Astrocyte (in vitro differentiated cells and primary cell): ENCODE measurements at regions not wholly inside any gene's neighbourhood (a gene's known extent, or its start where the extent isn't known, plus 50 kb on each side); places are given as distances from the start of the nearest gene placed in this dataset.

Source experiments
- DNase-seq: peaks from one replicate; pipeline ENCODE4 v3.0.0-alpha.2; 2010; ENCODE audit warnings: low read depth
- FAIRE-seq: peaks from 2 replicates; lab custom pipeline; 2011; peaks lifted over from hg19 to GRCh38; lab: Jason Lieb, UNC
- H2AFZ ChIP-seq: 2 replicates; pipeline ENCODE4 v1.6.0; 2012; ENCODE audit warnings: low read depth, low read length, inconsistent platforms
- H3K27ac ChIP-seq: 2 replicates; pipeline ENCODE4 v1.5.1; 2011; ENCODE audit warnings: low read depth, low read length, inconsistent platforms
- H3K27me3 ChIP-seq: 2 replicates; pipeline ENCODE4 v1.6.0; 2011; ENCODE audit warnings: low read length, inconsistent platforms; ENCODE audit not compliant: insufficient read depth
- H3K36me3 ChIP-seq: 2 replicates; pipeline ENCODE4 v1.5.1; 2011; ENCODE audit warnings: low read length, inconsistent platforms; ENCODE audit not compliant: insufficient read depth
- H3K4me1 ChIP-seq: 2 replicates; pipeline ENCODE4 v1.5.1; 2011; ENCODE audit warnings: low read length, inconsistent platforms; ENCODE audit not compliant: insufficient read depth
- H3K4me2 ChIP-seq: 2 replicates; pipeline ENCODE4 v1.6.0; 2012; ENCODE audit warnings: low read length, inconsistent platforms
- H3K4me3 ChIP-seq: 2 replicates; pipeline ENCODE4 v1.5.1; 2011; ENCODE audit warnings: low read depth, mild to moderate bottlenecking, low read length, inconsistent platforms; ENCODE audit not compliant: insufficient read depth
- H3K79me2 ChIP-seq: 2 replicates; pipeline ENCODE4 v1.6.0; 2012; ENCODE audit warnings: mild to moderate bottlenecking, low read length, inconsistent platforms; ENCODE audit not compliant: insufficient read depth
- H3K9ac ChIP-seq: 2 replicates; pipeline ENCODE4 v1.6.0; 2012; ENCODE audit warnings: mild to moderate bottlenecking, low read length, inconsistent platforms
- H3K9me3 ChIP-seq: 2 replicates; pipeline ENCODE4 v1.5.1; 2012; ENCODE audit warnings: low read depth, mild to moderate bottlenecking, low read length, inconsistent platforms; ENCODE audit not compliant: insufficient read depth
- H4K20me1 ChIP-seq: 2 replicates; pipeline ENCODE4 v1.6.0; 2012; ENCODE audit warnings: low read length, inconsistent platforms; ENCODE audit not compliant: insufficient read depth
- H3K27ac Mint-ChIP-seq: one replicate; pipeline ENCODE4 v1.8.0; 2021; ENCODE audit warnings: mild to moderate bottlenecking, mixed read lengths; ENCODE audit not compliant: unreplicated experiment
- H3K27me3 Mint-ChIP-seq: one replicate; pipeline ENCODE4 v1.8.0; 2021; ENCODE audit warnings: low read depth, mixed read lengths; ENCODE audit not compliant: unreplicated experiment
- H3K36me3 Mint-ChIP-seq: one replicate; pipeline ENCODE4 v1.8.0; 2021; ENCODE audit warnings: low read depth, mixed read lengths; ENCODE audit not compliant: unreplicated experiment
- H3K4me1 Mint-ChIP-seq: one replicate; pipeline ENCODE4 v1.8.0; 2021; ENCODE audit warnings: low read depth, mixed read lengths; ENCODE audit not compliant: unreplicated experiment
- H3K4me3 Mint-ChIP-seq: one replicate; pipeline ENCODE4 v1.8.0; 2021; ENCODE audit warnings: mild to moderate bottlenecking, moderate library complexity, mixed read lengths; ENCODE audit not compliant: unreplicated experiment
- H3K9me3 Mint-ChIP-seq: one replicate; pipeline ENCODE4 v1.8.0; 2021; ENCODE audit warnings: mild to moderate bottlenecking, mixed read lengths; ENCODE audit not compliant: unreplicated experiment
- EZH2 ChIP-seq: IDR thresholded peaks from 2 replicates; pipeline ENCODE4 v1.6.1; 2012; ENCODE audit warnings: mild to moderate bottlenecking, low read length, inconsistent platforms; ENCODE audit not compliant: insufficient read depth
- TF ChIP-seq, protein P1 (sequence below): IDR thresholded peaks from 2 replicates; pipeline ENCODE4 v1.5.1; 2011; ENCODE audit warnings: low read depth, mild to moderate bottlenecking, inconsistent platforms, low read length, moderate library complexity; ENCODE audit not compliant: insufficient read depth

DNA sequence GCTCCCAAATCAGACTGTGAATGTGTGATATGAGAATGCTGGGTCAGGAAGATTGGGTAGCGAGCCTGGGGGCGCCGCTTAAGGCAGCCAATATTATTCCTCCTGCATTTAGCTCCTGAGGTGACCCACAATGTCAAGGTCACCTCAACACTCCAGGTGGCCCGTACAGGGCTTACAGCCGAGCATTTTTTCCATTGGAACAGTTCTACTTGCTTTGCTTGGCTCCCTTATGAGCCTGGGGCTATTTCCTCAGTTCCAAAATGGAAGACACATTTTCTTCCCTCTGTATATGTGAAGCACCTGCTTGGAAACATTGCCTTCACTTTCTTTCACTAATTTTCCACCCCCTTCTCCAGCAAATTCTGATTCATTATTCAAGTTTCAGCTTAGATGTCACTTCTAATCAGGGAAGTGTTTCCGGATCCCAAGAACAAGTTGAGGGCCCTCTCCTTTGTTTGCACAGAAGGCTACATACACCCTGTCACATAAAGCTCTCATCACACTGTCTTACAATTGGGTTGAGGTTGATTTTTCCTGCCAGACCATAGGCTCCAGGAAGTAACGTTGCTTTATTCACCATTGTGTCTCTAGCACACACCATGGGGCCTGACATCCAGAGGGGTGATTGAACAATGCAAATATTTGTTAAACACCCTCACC lies 330.2 kb downstream of the PIK3R1 start:
- H3K79me2 ChIP-seq, result no peaks in the 10 kb centered on the region
- no peak overlapping the region for H3K4me3 Mint-ChIP-seq
- H3K27ac ChIP-seq, result no peak overlapping the region
- no peaks in the 10 kb centered on the region for H3K9me3 ChIP-seq
- H2AFZ ChIP-seq, result no peak overlapping the region
- H3K9ac ChIP-seq, result no peak overlapping the region
- no peaks in the 10 kb centered on the region for H3K36me3 Mint-ChIP-seq
- H3K36me3 ChIP-seq, result no peaks in the 10 kb centered on the region
- no peak for TF ChIP-seq EZH2
- TF ChIP-seq, protein P1, sequence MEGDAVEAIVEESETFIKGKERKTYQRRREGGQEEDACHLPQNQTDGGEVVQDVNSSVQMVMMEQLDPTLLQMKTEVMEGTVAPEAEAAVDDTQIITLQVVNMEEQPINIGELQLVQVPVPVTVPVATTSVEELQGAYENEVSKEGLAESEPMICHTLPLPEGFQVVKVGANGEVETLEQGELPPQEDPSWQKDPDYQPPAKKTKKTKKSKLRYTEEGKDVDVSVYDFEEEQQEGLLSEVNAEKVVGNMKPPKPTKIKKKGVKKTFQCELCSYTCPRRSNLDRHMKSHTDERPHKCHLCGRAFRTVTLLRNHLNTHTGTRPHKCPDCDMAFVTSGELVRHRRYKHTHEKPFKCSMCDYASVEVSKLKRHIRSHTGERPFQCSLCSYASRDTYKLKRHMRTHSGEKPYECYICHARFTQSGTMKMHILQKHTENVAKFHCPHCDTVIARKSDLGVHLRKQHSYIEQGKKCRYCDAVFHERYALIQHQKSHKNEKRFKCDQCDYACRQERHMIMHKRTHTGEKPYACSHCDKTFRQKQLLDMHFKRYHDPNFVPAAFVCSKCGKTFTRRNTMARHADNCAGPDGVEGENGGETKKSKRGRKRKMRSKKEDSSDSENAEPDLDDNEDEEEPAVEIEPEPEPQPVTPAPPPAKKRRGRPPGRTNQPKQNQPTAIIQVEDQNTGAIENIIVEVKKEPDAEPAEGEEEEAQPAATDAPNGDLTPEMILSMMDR, result no peak
- H3K4me3 ChIP-seq, result no peak overlapping the region
- peaks cover 42% of the 10 kb centered on the region for H3K4me1 Mint-ChIP-seq
- H3K9me3 Mint-ChIP-seq, result peaks cover 2% of the 10 kb centered on the region
- FAIRE-seq (no peak), DNase-seq (no peak)
- no peaks in the 10 kb centered on the region for H4K20me1 ChIP-seq
- no peak overlapping the region for H3K27ac Mint-ChIP-seq
- no peaks in the 10 kb centered on the region for H3K27me3 ChIP-seq
- peaks cover 12% of the 10 kb centered on the region for H3K4me1 ChIP-seq
- no peaks in the 10 kb centered on the region for H3K27me3 Mint-ChIP-seq
- no peak overlapping the region for H3K4me2 ChIP-seq

DNA sequence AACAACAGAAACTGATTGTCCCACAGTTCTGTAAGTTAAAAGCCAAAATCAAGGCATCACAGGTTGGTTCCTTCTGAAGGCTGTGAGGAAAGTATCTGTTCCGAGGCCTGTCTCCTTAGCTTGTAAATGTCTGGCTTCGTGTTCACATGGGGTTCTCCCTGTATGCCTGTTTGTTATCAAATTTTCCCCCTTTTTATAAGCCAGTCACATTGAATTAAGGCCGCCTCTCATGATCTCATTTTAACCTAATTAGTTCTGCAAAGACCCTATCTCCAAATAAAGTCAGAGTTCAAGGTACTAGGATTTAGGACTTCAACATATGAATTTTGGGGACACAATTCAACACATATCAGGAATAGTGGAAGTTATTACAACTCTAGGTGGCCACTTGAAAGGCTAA lies 331.5 kb downstream of the PIK3R1 start:
- no peaks in the 10 kb centered on the region for H3K79me2 ChIP-seq
- TF ChIP-seq, protein P1, result no peak
- TF ChIP-seq EZH2, result no peak
- Mint-ChIP-seq H3K4me1 (peaks cover 41% of the 10 kb centered on the region), H3K36me3 (no peaks in the 10 kb centered on the region), H3K27me3 (no peaks in the 10 kb centered on the region), H3K27ac (no peak overlapping the region), H3K4me3 (no peak overlapping the region), H3K9me3 (peaks cover 2% of the 10 kb centered on the region)
- H3K4me3 ChIP-seq, result no peak overlapping the region
- DNase-seq (no peak), FAIRE-seq (no peak)
- H3K27me3 ChIP-seq, result no peaks in the 10 kb centered on the region
- no peaks in the 10 kb centered on the region for H4K20me1 ChIP-seq
- H3K4me1 ChIP-seq, result peaks cover 12% of the 10 kb centered on the region
- no peak overlapping the region for H2AFZ ChIP-seq
- H3K36me3 ChIP-seq, result no peaks in the 10 kb centered on the region
- H3K27ac ChIP-seq, result no peak overlapping the region
- no peaks in the 10 kb centered on the region for H3K9me3 ChIP-seq
- H3K9ac ChIP-seq, result no peak overlapping the region
- no peak overlapping the region for H3K4me2 ChIP-seq

DNA sequence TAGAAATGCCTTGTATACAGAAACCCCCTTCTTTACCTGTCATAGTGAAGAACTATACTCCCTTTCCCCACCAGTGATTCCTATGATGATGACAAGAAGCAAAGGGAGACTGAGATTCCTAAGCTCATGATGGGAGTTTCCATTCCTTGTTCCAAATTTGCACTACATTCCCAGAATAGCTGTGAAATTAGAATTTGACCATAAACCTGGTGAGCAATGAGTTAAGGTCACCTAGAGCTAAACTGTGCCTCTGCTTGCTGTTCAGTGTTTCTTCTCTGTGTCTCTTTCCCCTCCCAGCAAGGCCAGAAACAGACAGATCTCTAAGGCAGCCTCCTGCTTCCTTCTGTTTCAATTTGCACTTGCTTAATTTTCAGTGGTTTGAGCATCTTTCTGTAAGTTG lies 332.1 kb downstream of the PIK3R1 start:
- Histone ChIP-seq H3K79me2 (no peaks in the 10 kb centered on the region), H3K4me2 (no peak overlapping the region), H2AFZ (no peak overlapping the region), H3K4me3 (no peak overlapping the region), H3K9me3 (no peaks in the 10 kb centered on the region), H3K4me1 (peaks cover 12% of the 10 kb centered on the region), H3K27me3 (no peaks in the 10 kb centered on the region), H4K20me1 (no peaks in the 10 kb centered on the region), H3K36me3 (no peaks in the 10 kb centered on the region), H3K27ac (no peak overlapping the region), H3K9ac (no peak overlapping the region)
- H3K27ac Mint-ChIP-seq, result peak overlapping the region; percentile 34
- H3K4me1 Mint-ChIP-seq, result peaks cover 38% of the 10 kb centered on the region
- H3K4me3 Mint-ChIP-seq, result no peak overlapping the region
- H3K36me3 Mint-ChIP-seq, result no peaks in the 10 kb centered on the region
- H3K27me3 Mint-ChIP-seq, result no peaks in the 10 kb centered on the region
- H3K9me3 Mint-ChIP-seq, result peaks cover 2% of the 10 kb centered on the region
- DNase-seq (peak; percentile 46), FAIRE-seq (peak; percentile 87)
- no peak for TF ChIP-seq EZH2
- TF ChIP-seq, protein P1, result no peak
